ENCODE measurements at regions not wholly inside any gene's neighbourhood (a gene's known extent, or its start where the extent isn't known, plus 50 kb on each side); places are given as distances from the start of the nearest gene placed in this dataset.

- Histone ChIP-seq H3K27me3 (ENCODE audit: insufficient read depth) (no peaks in the 10 kb centered on the region), H3F3A (replicated peaks; ENCODE audit: insufficient read depth) (no peaks in the 10 kb centered on the region), H3K4me2 (no peak overlapping the region), H3K27ac (ENCODE audit: low read depth in 2 of 2, low read length in 1 of 2) (no peak overlapping the region), H3K9me3 (0 out of 2 replicates have a peak, but pooled peaks cover 3% of the 10 kb centered on the region), H3K4me1 (ENCODE audit: control insufficient read depth in 1 of 2, insufficient read depth in 2 of 2, low read depth in 1 of 2, low read length in 1 of 2) (no peaks in the 10 kb centered on the region), H3K9me2 (no peaks in the 10 kb centered on the region), H3K79me2 (ENCODE audit: insufficient read depth) (no peaks in the 10 kb centered on the region), H4K20me1 (ENCODE audit: insufficient read depth) (no peaks in the 10 kb centered on the region), H2AFZ (ENCODE audit: low read depth) (no peak overlapping the region), H3K36me3 (replicated peaks in 1 of 2; ENCODE audit: control insufficient read depth in 1 of 2, insufficient read depth in 2 of 2, low read length in 1 of 2) (no peaks in the 10 kb centered on the region), H3K4me3 (ENCODE audit: low read depth in 2 of 2, low read length in 1 of 2) (no peak overlapping the region), H3K9ac (no peak overlapping the region)
- DNase-seq = no peak
- POLR2A ChIA-PET = no interaction called here
- TF ChIP-seq RXRA (IDR thresholded peaks at IDR 0.05; ENCODE audit: borderline replicate concordance, low read depth) (no peak), SMC3 (IDR thresholded peaks at IDR 0.05; ENCODE audit: low read depth, low read length) (no peak), EZH2phosphoT487 (IDR thresholded peaks at IDR 0.05; ENCODE audit: borderline replicate concordance, low read depth) (no peak), JUND (IDR thresholded peaks at IDR 0.05) (no peak), USF2 (IDR thresholded peaks at IDR 0.05; ENCODE audit: borderline replicate concordance, low read depth, low read length) (no peak), TCF12 (IDR thresholded peaks at IDR 0.05) (no peak)
- TF ChIP-seq, protein P1, sequence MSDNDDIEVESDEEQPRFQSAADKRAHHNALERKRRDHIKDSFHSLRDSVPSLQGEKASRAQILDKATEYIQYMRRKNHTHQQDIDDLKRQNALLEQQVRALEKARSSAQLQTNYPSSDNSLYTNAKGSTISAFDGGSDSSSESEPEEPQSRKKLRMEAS (IDR thresholded peaks at IDR 0.05; ENCODE audit: low read depth) = no peak
- CTCF ChIA-PET = interaction anchor here (1.3 kb wide), 1 partner anchor 13 kb away, joined by 3 read pairs; no protein-coding TSS in a partner anchor
- WGBS (ENCODE audit: low lambda C conversion rate) = 0% methylated on average over 5 of the region's 5 CpGs
These were observed 306.4 kb upstream of the POF1B start for GRCh38 chrX:85685843-85686242.

DNA sequence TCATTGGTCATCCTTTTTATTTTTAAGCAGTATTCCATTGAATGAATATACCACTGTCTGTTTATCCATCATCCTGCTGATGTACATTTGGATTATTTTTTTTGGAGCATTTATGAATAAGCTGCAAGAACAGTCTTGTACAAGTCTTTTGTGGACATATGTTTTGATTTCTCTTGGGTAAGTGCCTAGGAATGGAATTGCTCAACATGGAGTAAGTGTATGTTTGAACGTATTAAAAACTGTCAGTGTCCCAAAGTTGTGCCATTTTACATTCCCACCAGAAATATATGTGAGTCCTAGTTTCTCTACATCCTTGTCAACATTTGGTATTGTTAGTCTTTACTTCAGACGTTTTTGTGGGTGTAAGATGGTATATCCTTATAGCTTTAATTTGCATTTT lies 287.0 kb upstream of the POF1B start:
- WGBS (ENCODE audit: low lambda C conversion rate) = 0% methylated on average over 2 of the region's 2 CpGs
- DNase-seq = no peak
- TF ChIP-seq SIN3A (IDR thresholded peaks at IDR 0.05; ENCODE audit: borderline replicate concordance, low read depth, low read length) (no peak), NRF1 (IDR thresholded peaks at IDR 0.05; ENCODE audit: low read depth, low read length) (no peak), RAD21 (IDR thresholded peaks at IDR 0.05; ENCODE audit: low read length) (no peak), NFIC (IDR thresholded peaks at IDR 0.05; ENCODE audit: borderline replicate concordance) (no peak), IRF3 (IDR thresholded peaks at IDR 0.05; ENCODE audit: low read depth, low read length) (no peak), TCF12 (IDR thresholded peaks at IDR 0.05) (no peak), ZBTB33 (IDR thresholded peaks at IDR 0.05; ENCODE audit: borderline replicate concordance, low read depth) (no peak), RCOR1 (IDR thresholded peaks at IDR 0.05; ENCODE audit: low read length) (no peak), EZH2phosphoT487 (IDR thresholded peaks at IDR 0.05; ENCODE audit: borderline replicate concordance, low read depth) (no peak), USF1 (IDR thresholded peaks at IDR 0.05; ENCODE audit: borderline replicate concordance, low read depth) (no peak), ELF1 (IDR thresholded peaks at IDR 0.05) (no peak), RFX5 (IDR thresholded peaks at IDR 0.05; ENCODE audit: low read length) (no peak), POLR2AphosphoS5 (IDR thresholded peaks at IDR 0.05; ENCODE audit: low read depth, low read length) (no peak), EP300 (IDR thresholded peaks at IDR 0.05; ENCODE audit: borderline replicate concordance in 1 of 2, low read depth in 1 of 2, low read length in 1 of 2) (no peak)
- TF ChIP-seq, protein P1 (IDR thresholded peaks at IDR 0.05; ENCODE audit: low read depth) = no peak
- TF ChIP-seq, protein P2, sequence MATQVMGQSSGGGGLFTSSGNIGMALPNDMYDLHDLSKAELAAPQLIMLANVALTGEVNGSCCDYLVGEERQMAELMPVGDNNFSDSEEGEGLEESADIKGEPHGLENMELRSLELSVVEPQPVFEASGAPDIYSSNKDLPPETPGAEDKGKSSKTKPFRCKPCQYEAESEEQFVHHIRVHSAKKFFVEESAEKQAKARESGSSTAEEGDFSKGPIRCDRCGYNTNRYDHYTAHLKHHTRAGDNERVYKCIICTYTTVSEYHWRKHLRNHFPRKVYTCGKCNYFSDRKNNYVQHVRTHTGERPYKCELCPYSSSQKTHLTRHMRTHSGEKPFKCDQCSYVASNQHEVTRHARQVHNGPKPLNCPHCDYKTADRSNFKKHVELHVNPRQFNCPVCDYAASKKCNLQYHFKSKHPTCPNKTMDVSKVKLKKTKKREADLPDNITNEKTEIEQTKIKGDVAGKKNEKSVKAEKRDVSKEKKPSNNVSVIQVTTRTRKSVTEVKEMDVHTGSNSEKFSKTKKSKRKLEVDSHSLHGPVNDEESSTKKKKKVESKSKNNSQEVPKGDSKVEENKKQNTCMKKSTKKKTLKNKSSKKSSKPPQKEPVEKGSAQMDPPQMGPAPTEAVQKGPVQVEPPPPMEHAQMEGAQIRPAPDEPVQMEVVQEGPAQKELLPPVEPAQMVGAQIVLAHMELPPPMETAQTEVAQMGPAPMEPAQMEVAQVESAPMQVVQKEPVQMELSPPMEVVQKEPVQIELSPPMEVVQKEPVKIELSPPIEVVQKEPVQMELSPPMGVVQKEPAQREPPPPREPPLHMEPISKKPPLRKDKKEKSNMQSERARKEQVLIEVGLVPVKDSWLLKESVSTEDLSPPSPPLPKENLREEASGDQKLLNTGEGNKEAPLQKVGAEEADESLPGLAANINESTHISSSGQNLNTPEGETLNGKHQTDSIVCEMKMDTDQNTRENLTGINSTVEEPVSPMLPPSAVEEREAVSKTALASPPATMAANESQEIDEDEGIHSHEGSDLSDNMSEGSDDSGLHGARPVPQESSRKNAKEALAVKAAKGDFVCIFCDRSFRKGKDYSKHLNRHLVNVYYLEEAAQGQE (IDR thresholded peaks at IDR 0.05; ENCODE audit: low read depth, low read length) = no peak

More for the DNA sequence above, 287.0 kb upstream of the POF1B start:
- no peaks in the 10 kb centered on the region for H3K4me1 ChIP-seq (ENCODE audit: control insufficient read depth in 1 of 2, insufficient read depth in 2 of 2, low read depth in 1 of 2, low read length in 1 of 2)
- no peak overlapping the region for H3K4me2 ChIP-seq
- no peaks in the 10 kb centered on the region for H3K27me3 ChIP-seq (ENCODE audit: insufficient read depth)
- no peaks in the 10 kb centered on the region for H4K20me1 ChIP-seq (ENCODE audit: insufficient read depth)
- no peak overlapping the region for H2AFZ ChIP-seq (ENCODE audit: low read depth)
- ChIA-PET CTCF (no interaction called here), POLR2A (no interaction called here)
- no peaks in the 10 kb centered on the region for H3K36me3 ChIP-seq (replicated peaks in 1 of 2; ENCODE audit: control insufficient read depth in 1 of 2, insufficient read depth in 2 of 2, low read length in 1 of 2)
- H3K4me3 ChIP-seq (ENCODE audit: low read depth in 2 of 2, low read length in 1 of 2) = no peak overlapping the region
- no peak overlapping the region for H3K27ac ChIP-seq (ENCODE audit: low read depth in 2 of 2, low read length in 1 of 2)
- no peaks in the 10 kb centered on the region for H3K9me3 ChIP-seq
- no peaks in the 10 kb centered on the region for H3K79me2 ChIP-seq (ENCODE audit: insufficient read depth)
- H3K9me2 ChIP-seq = no peaks in the 10 kb centered on the region
- no peaks in the 10 kb centered on the region for H3F3A ChIP-seq (replicated peaks; ENCODE audit: insufficient read depth)
- H3K9ac ChIP-seq = no peak overlapping the region
